ENCODE measurements at regions not wholly inside any gene's neighbourhood (a gene's known extent, or its start where the extent isn't known, plus 50 kb on each side); places are given as distances from the start of the nearest gene placed in this dataset.

GRCh38 chr7:70870349-70870748 lies 261.6 kb upstream of the GALNT17 start:
- no peak for DNase-seq (ENCODE audit: low read depth in 2 of 2)
- H3K4me3 ChIP-seq (replicated peaks in 1 of 2; ENCODE audit: low read depth in 2 of 2, low read length in 2 of 2) = no peak overlapping the region
- TF ChIP-seq CTCF (IDR thresholded peaks at IDR 0.05; ENCODE audit: low read depth, low read length) = no peak

GRCh38 chr7:70872188-70872587 lies 259.8 kb upstream of the GALNT17 start:
- TF ChIP-seq CTCF (IDR thresholded peaks at IDR 0.05; ENCODE audit: low read depth, low read length) = no peak
- H3K4me3 ChIP-seq (replicated peaks in 1 of 2; ENCODE audit: low read depth in 2 of 2, low read length in 2 of 2) = no peak overlapping the region
- no peak for DNase-seq (ENCODE audit: low read depth in 2 of 2)

- no peak for DNase-seq (ENCODE audit: low read depth in 2 of 2)
- no peak overlapping the region for H3K4me3 ChIP-seq (replicated peaks in 1 of 2; ENCODE audit: low read depth in 2 of 2, low read length in 2 of 2)
- no peak for TF ChIP-seq CTCF (IDR thresholded peaks at IDR 0.05; ENCODE audit: low read depth, low read length)
Measured at GRCh38 chr7:70881167-70881847, 250.6 kb upstream of the GALNT17 start.

GRCh38 chr7:70883750-70884439 lies 248.0 kb upstream of the GALNT17 start:
- TF ChIP-seq CTCF (IDR thresholded peaks at IDR 0.05; ENCODE audit: low read depth, low read length) = no peak
- DNase-seq (ENCODE audit: low read depth in 2 of 2) = no peak
- H3K4me3 ChIP-seq (replicated peaks in 1 of 2; ENCODE audit: low read depth in 2 of 2, low read length in 2 of 2) = no peak overlapping the region

- DNase-seq (ENCODE audit: low read depth in 2 of 2) = no peak
- H3K4me3 ChIP-seq (replicated peaks in 1 of 2; ENCODE audit: low read depth in 2 of 2, low read length in 2 of 2) = no peak overlapping the region
- TF ChIP-seq CTCF (IDR thresholded peaks at IDR 0.05; ENCODE audit: low read depth, low read length) = no peak
Measured at GRCh38 chr7:70884440-70884764, 247.5 kb upstream of the GALNT17 start.

GRCh38 chr7:70884809-70885208 lies 247.1 kb upstream of the GALNT17 start:
- no peak for DNase-seq (ENCODE audit: low read depth in 2 of 2)
- TF ChIP-seq CTCF (IDR thresholded peaks at IDR 0.05; ENCODE audit: low read depth, low read length) = no peak
- H3K4me3 ChIP-seq (replicated peaks in 1 of 2; ENCODE audit: low read depth in 2 of 2, low read length in 2 of 2) = no peak overlapping the region

All from cardiac fibroblast (primary cell).